H9 (cell line): ENCODE measurements at regions not wholly inside any gene's neighbourhood (a gene's known extent, or its start where the extent isn't known, plus 50 kb on each side); places are given as distances from the start of the nearest gene placed in this dataset.

ENCODE experiments used
- DNase-seq: peaks from one replicate; pipeline ENCODE4 v3.0.0-alpha.2; 2017
- H2AFZ ChIP-seq: one replicate; pipeline ENCODE4 v1.6.1; 2013; ENCODE audit warnings: mild to moderate bottlenecking, low read length, control low read depth, moderate library complexity
- H2AK5ac ChIP-seq: 2 replicates; pipeline ENCODE4 v1.6.1; 2013; ENCODE audit warnings: low read length, control low read depth, mixed read lengths; ENCODE audit not compliant: insufficient read length
- H2BK120ac ChIP-seq: one replicate; pipeline ENCODE4 v1.6.1; 2013; ENCODE audit warnings: low read depth, mild to moderate bottlenecking, low read length, control low read depth, inconsistent platforms; ENCODE audit not compliant: poor library complexity, severe bottlenecking
- H2BK12ac ChIP-seq: 2 replicates; pipeline ENCODE4 v1.6.1; 2013; ENCODE audit warnings: low read length, control low read depth, mixed read lengths, low read depth; ENCODE audit not compliant: insufficient read length
- H2BK15ac ChIP-seq: 2 replicates; pipeline ENCODE4 v1.6.1; 2013; ENCODE audit warnings: low read depth, low read length, control low read depth
- H2BK20ac ChIP-seq: one replicate; pipeline ENCODE4 v1.6.1; 2013; ENCODE audit warnings: low read depth, mild to moderate bottlenecking, low read length, control low read depth, inconsistent platforms; ENCODE audit not compliant: poor library complexity, severe bottlenecking
- H2BK5ac ChIP-seq: 2 replicates; pipeline ENCODE4 v1.6.1; 2013; ENCODE audit warnings: low read length, control low read depth, mixed read lengths; ENCODE audit not compliant: insufficient read length
- H3K14ac ChIP-seq: 2 replicates; pipeline ENCODE4 v1.6.1; 2013; ENCODE audit warnings: low read length, control low read depth; ENCODE audit not compliant: insufficient read depth
- H3K18ac ChIP-seq: 2 replicates; pipeline ENCODE4 v1.6.1; 2013; ENCODE audit warnings: low read depth, mild to moderate bottlenecking, mixed read lengths, low read length, control low read depth; ENCODE audit not compliant: insufficient read length
- H3K23ac ChIP-seq: 2 replicates; pipeline ENCODE4 v1.6.1; 2013; ENCODE audit warnings: low read length, control low read depth, mixed read lengths, low read depth; ENCODE audit not compliant: insufficient read length
- H3K23me2 ChIP-seq: 2 replicates; pipeline ENCODE4 v1.6.1; 2013; ENCODE audit warnings: low read depth, mild to moderate bottlenecking, mixed read lengths, low read length, control low read depth; ENCODE audit not compliant: insufficient read length, poor library complexity, severe bottlenecking
- H3K27ac ChIP-seq: 2 replicates; pipeline ENCODE4 v1.5.1; 2013; ENCODE audit warnings: low read length, control low read depth, mixed read lengths, low read depth; ENCODE audit not compliant: insufficient read length
- H3K27me3 ChIP-seq: 2 replicates; pipeline ENCODE4 v1.6.1; 2013; ENCODE audit warnings: low read length, control low read depth, inconsistent platforms; ENCODE audit not compliant: insufficient read depth
- H3K4ac ChIP-seq: 2 replicates; pipeline ENCODE4 v1.6.1; 2013; ENCODE audit warnings: low read depth, mild to moderate bottlenecking, control low read depth, inconsistent platforms, low read length, moderate library complexity
- H3K4me1 ChIP-seq: 2 replicates; pipeline ENCODE4 v1.6.1; 2013; ENCODE audit warnings: low read length, control low read depth, inconsistent platforms; ENCODE audit not compliant: insufficient read depth
- H3K4me2 ChIP-seq: 2 replicates; pipeline ENCODE4 v1.6.1; 2013; ENCODE audit warnings: low read length, control low read depth, mixed read lengths; ENCODE audit not compliant: insufficient read length, insufficient read depth
- H3K56ac ChIP-seq: 2 replicates; pipeline ENCODE4 v1.6.1; 2013; ENCODE audit warnings: low read depth, mild to moderate bottlenecking, mixed read lengths, low read length, control low read depth; ENCODE audit not compliant: insufficient read length
- H3K79me1 ChIP-seq: 2 replicates; pipeline ENCODE4 v1.6.1; 2013; ENCODE audit warnings: low read depth, mild to moderate bottlenecking, moderate library complexity, low read length, control low read depth, inconsistent platforms; ENCODE audit not compliant: insufficient read depth, poor library complexity, severe bottlenecking
- H3K79me2 ChIP-seq: 2 replicates; pipeline ENCODE4 v1.6.1; 2013; ENCODE audit warnings: low read length, control low read depth, inconsistent platforms; ENCODE audit not compliant: insufficient read depth
- H3K9ac ChIP-seq: 2 replicates; pipeline ENCODE4 v1.6.1; 2013; ENCODE audit warnings: low read length, control low read depth, mixed read lengths; ENCODE audit not compliant: insufficient read length; ENCODE audit errors: extremely low read depth
- H3K9me3 ChIP-seq: one replicate; pipeline ENCODE4 v1.6.1; 2013; ENCODE audit warnings: low read depth, low read length, inconsistent platforms; ENCODE audit not compliant: control insufficient read depth
- H3T11ph ChIP-seq: one replicate; pipeline ENCODE4 v1.6.1; 2013; ENCODE audit warnings: mild to moderate bottlenecking, low read length, control low read depth, inconsistent platforms
- H4K20me1 ChIP-seq: one replicate; pipeline ENCODE4 v1.6.1; 2013; ENCODE audit not compliant: control insufficient read depth, insufficient read length, insufficient read depth
- H4K5ac ChIP-seq: 2 replicates; pipeline ENCODE4 v1.6.1; 2013; ENCODE audit warnings: low read depth, mild to moderate bottlenecking, mixed read lengths, low read length, control low read depth; ENCODE audit not compliant: insufficient read length
- H4K8ac ChIP-seq: replicated peaks from 2 replicates; pipeline ENCODE4 v1.6.1; 2013; ENCODE audit warnings: low read length, control low read depth, mixed read lengths, low read depth; ENCODE audit not compliant: insufficient read length
- H4K91ac ChIP-seq: 2 replicates; pipeline ENCODE4 v1.6.1; 2013; ENCODE audit warnings: low read depth, mild to moderate bottlenecking, moderate library complexity, mixed read lengths, low read length, control low read depth; ENCODE audit not compliant: insufficient read length
- H3K27ac Mint-ChIP-seq, 3 experiments: 2 replicates in 2 of 3; 3 replicates in 1 of 3; pipeline ENCODE4 v1.8.0; 2020 to 2021; ENCODE audit warnings: mixed read lengths in 3 of 3, mild to moderate bottlenecking in 1 of 3, moderate library complexity in 1 of 3
- H3K27me3 Mint-ChIP-seq: 2 replicates; pipeline ENCODE4 v1.8.0; 2021; ENCODE audit warnings: low read depth, mild to moderate bottlenecking, moderate library complexity, mixed read lengths
- H3K36me3 Mint-ChIP-seq, 3 experiments: 2 replicates in 2 of 3; 3 replicates in 1 of 3; pipeline ENCODE4 v1.8.0; 2020 to 2021; ENCODE audit warnings: low read depth in 3 of 3, mixed read lengths in 3 of 3; ENCODE audit not compliant: insufficient read depth in 1 of 3
- H3K4me1 Mint-ChIP-seq, 2 experiments: 2 replicates each; pipeline ENCODE4 v1.8.0; 2020; ENCODE audit warnings: mixed read lengths in 2 of 2
- H3K4me3 Mint-ChIP-seq, 2 experiments: 2 replicates in 1 of 2; 3 replicates in 1 of 2; pipeline ENCODE4 v1.8.0; 2020 to 2021; ENCODE audit warnings: mild to moderate bottlenecking in 2 of 2, mixed read lengths in 2 of 2, moderate library complexity in 1 of 2
- H3K9me3 Mint-ChIP-seq, 2 experiments: 2 replicates in 1 of 2; 3 replicates in 1 of 2; pipeline ENCODE4 v1.8.0; 2020; ENCODE audit warnings: mild to moderate bottlenecking in 2 of 2, mixed read lengths in 2 of 2, moderate library complexity in 1 of 2
- CTCF ChIP-seq: fragments of 200-600 bp; sonication (generic); conservative IDR thresholded peaks from 3 replicates; pipeline ENCODE4 v1.8.0; 2021; ENCODE audit warnings: antibody characterized with exemption, mild to moderate bottlenecking
- WGBS: extraction: QIAGEN DNeasy Blood & Tissue Kit; methylation state at CpG from one replicate; pipeline ENCODE4 v1.1.7; 2013; ENCODE audit warnings: missing lambda C conversion rate, low lambda C conversion rate, mixed read lengths; ENCODE audit not compliant: insufficient read length; ENCODE audit errors: extremely low coverage; 5-methylcytosine and 5-hydroxymethylcytosine counted together

GRCh38 chr7:156429514-156429913 is 211.1 kb upstream of the RNF32 start:
- Histone ChIP-seq H3K14ac (no peak overlapping the region), H3K4me2 (no peak overlapping the region), H2BK120ac (no peak overlapping the region), H3K23ac (no peak overlapping the region), H3K79me2 (no peaks in the 10 kb centered on the region), H3T11ph (no peak overlapping the region), H2AK5ac (no peak overlapping the region), H3K18ac (no peak overlapping the region), H4K20me1 (no peaks in the 10 kb centered on the region), H4K91ac (no peak overlapping the region), H2BK12ac (no peak overlapping the region), H3K4ac (no peak overlapping the region; the same call in 1 of the 2 replicates), H4K5ac (no peak overlapping the region), H3K27ac (no peak overlapping the region), H2AFZ (no peak overlapping the region), H3K9ac (no peak overlapping the region), H3K4me1 (no peaks in the 10 kb centered on the region), H3K23me2 (no peaks in the 10 kb centered on the region), H3K79me1 (no peaks in the 10 kb centered on the region), H2BK20ac (no peak overlapping the region), H4K8ac (no peak overlapping the region), H2BK5ac (no peak overlapping the region), H3K56ac (no peak overlapping the region), H3K27me3 (no peaks in the 10 kb centered on the region), H3K9me3 (no peaks in the 10 kb centered on the region), H2BK15ac (no peak overlapping the region)
- Mint-ChIP-seq H3K27ac (no peak overlapping the region), H3K36me3 (no peaks in the 10 kb centered on the region; a peak in 1 of 7 replicates), H3K4me1 (no peaks in the 10 kb centered on the region), H3K27me3 (peaks cover 3% of the 10 kb centered on the region; the same call in 1 of the 2 replicates), H3K4me3 (no peak overlapping the region; a peak in 1 of 5 replicates), H3K9me3 (peaks cover 0 to 4% of the 10 kb centered on the region in 2 experiments; a peak in 2 of 5 replicates)
- no CpG with 5 or more reads among the region's 5 CpGs for WGBS
- no peak for TF ChIP-seq CTCF
- DNase-seq, result no peak
